HG03196 (cell line): ENCODE measurements at regions not wholly inside any gene's neighbourhood (a gene's known extent, or its start where the extent isn't known, plus 50 kb on each side); places are given as distances from the start of the nearest gene placed in this dataset.
A peak's percentile ranks its signal among the peaks of the same experiment; 100 is the strongest.
"Not testable (repeated sequence)": the region's sequence is repeated elsewhere in the genome, so short reads cannot be mapped to it uniquely, and the experiment has no call there.

Experiments used
- ATAC-seq: cut with Tn5 transposase; IDR thresholded peaks from one replicate; pipeline ENCODE4 v1.9.1; 2021; ENCODE audit not compliant: unreplicated experiment

GRCh38 chr1:178572604-178573003, 59.7 kb downstream of the TEX35 start:
- no peak for ATAC-seq

GRCh38 chr1:178573330-178573729, 60.4 kb downstream of the TEX35 start:
- peak; percentile 70 for ATAC-seq

GRCh38 chr1:178574345-178574744, 61.4 kb downstream of the TEX35 start:
- ATAC-seq, result no peak

GRCh38 chr1:178575611-178576361, 62.9 kb downstream of the TEX35 start:
- peak; percentile 30 for ATAC-seq

- no peak for ATAC-seq
Measured at GRCh38 chr1:178576841-178577240, 63.9 kb downstream of the TEX35 start.

- ATAC-seq, result no peak
Measured at GRCh38 chr1:178577882-178578281, 65.0 kb downstream of the TEX35 start.

GRCh38 chr1:178578541-178578940, 65.6 kb downstream of the TEX35 start:
- ATAC-seq, result no peak

- no peak for ATAC-seq
Measured at GRCh38 chr1:178579095-178579494, 66.2 kb downstream of the TEX35 start.

GRCh38 chr1:178579562-178579961, 66.7 kb downstream of the TEX35 start:
- peak; percentile 63 for ATAC-seq

- no peak for ATAC-seq
Measured at GRCh38 chr1:178580096-178580495, 67.2 kb downstream of the TEX35 start.

GRCh38 chr1:178580876-178581275, 68.0 kb downstream of the TEX35 start:
- no peak for ATAC-seq

- peak; percentile 66 for ATAC-seq
Measured at GRCh38 chr1:178581351-178582303, 68.7 kb downstream of the TEX35 start.

GRCh38 chr1:178587096-178587495, 74.2 kb downstream of the TEX35 start:
- ATAC-seq, result no peak

- no peak for ATAC-seq
Measured at GRCh38 chr1:178587975-178588374, 75.1 kb downstream of the TEX35 start.

- ATAC-seq, result not testable (repeated sequence)
Measured at GRCh38 chr1:178589042-178589441, 76.1 kb downstream of the TEX35 start.

- not testable (repeated sequence) for ATAC-seq
Measured at GRCh38 chr1:178591811-178592210, 78.9 kb downstream of the TEX35 start.

GRCh38 chr1:178593515-178593914, 80.6 kb downstream of the TEX35 start:
- no peak for ATAC-seq

GRCh38 chr1:178594133-178594532, 81.2 kb downstream of the TEX35 start:
- no peak for ATAC-seq

- ATAC-seq, result no peak
Measured at GRCh38 chr1:178595491-178595890, 82.6 kb downstream of the TEX35 start.

- ATAC-seq, result no peak
Measured at GRCh38 chr1:178599087-178599486, 86.2 kb downstream of the TEX35 start.

- peak; percentile 50 for ATAC-seq
Measured at GRCh38 chr1:178599745-178600144, 86.8 kb downstream of the TEX35 start.

- ATAC-seq, result no peak
Measured at GRCh38 chr1:178603926-178604325, 91.0 kb downstream of the TEX35 start.
